HFF-Myc (cell line): ENCODE measurements at regions not wholly inside any gene's neighbourhood (a gene's known extent, or its start where the extent isn't known, plus 50 kb on each side); places are given as distances from the start of the nearest gene placed in this dataset.

Experiments used
- DNase-seq: peaks from one replicate; pipeline ENCODE4 v3.0.0-alpha.2; 2011; ENCODE audit warnings: low read depth; ENCODE audit errors: extremely low read depth
- H3K4me3 ChIP-seq: replicated peaks from 2 replicates; pipeline ENCODE4 v1.5.1; 2011; ENCODE audit warnings: low read depth, mild to moderate bottlenecking, control low read depth, low read length
- TF ChIP-seq, protein P1 (sequence below): IDR thresholded peaks from 2 replicates; pipeline ENCODE4 v1.5.1; 2012; ENCODE audit warnings: mild to moderate bottlenecking, low read depth, low read length, control low read depth; ENCODE audit errors: missing control alignments

DNA sequence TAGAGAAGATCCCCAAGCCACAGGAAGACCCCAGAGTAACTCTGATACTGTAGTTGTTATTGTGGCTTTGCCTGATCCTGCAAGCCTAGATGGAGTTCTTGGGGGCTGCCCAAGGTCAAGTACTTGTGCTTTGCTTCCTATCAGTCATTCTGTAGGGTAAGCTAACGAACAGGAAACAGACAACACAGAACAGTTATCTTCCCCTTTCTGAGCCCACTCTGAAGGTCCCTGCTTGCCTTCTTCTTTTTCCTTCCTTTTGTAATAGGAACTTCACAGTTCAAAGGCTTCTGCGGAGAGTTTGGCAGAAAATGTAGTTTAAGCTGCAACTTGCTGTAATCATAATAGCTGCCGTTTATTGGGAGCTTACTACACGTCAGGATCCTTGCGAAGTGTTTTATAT, 494.1 kb upstream of the ERCC4 start:
- no peak overlapping the region for H3K4me3 ChIP-seq
- TF ChIP-seq, protein P1, sequence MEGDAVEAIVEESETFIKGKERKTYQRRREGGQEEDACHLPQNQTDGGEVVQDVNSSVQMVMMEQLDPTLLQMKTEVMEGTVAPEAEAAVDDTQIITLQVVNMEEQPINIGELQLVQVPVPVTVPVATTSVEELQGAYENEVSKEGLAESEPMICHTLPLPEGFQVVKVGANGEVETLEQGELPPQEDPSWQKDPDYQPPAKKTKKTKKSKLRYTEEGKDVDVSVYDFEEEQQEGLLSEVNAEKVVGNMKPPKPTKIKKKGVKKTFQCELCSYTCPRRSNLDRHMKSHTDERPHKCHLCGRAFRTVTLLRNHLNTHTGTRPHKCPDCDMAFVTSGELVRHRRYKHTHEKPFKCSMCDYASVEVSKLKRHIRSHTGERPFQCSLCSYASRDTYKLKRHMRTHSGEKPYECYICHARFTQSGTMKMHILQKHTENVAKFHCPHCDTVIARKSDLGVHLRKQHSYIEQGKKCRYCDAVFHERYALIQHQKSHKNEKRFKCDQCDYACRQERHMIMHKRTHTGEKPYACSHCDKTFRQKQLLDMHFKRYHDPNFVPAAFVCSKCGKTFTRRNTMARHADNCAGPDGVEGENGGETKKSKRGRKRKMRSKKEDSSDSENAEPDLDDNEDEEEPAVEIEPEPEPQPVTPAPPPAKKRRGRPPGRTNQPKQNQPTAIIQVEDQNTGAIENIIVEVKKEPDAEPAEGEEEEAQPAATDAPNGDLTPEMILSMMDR, result no peak
- no peak for DNase-seq

- H3K4me3 ChIP-seq, result no peak overlapping the region
- DNase-seq, result no peak
- TF ChIP-seq, protein P1, result no peak
These were observed 493.7 kb upstream of the ERCC4 start for GRCh38 chr16:13426269-13426668.

DNA sequence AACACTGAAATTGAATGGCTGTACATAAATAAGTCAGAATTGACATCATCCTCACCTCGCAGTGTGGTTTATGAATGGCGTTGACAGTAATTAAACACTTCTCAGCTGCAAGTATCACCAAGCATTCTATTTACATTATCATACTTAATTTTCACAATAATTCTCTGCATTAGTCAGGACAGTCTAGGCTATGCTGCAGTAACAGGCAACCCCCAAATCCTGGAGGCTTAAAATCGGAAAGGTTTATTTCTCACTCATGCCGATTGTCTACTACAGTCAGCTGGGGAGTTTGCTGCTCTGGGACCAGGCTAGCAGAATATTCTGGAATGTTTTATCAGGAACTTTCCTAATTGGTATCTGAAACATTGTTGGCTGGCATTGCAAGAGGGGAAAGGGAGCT, 493.2 kb upstream of the ERCC4 start:
- TF ChIP-seq, protein P1, result no peak
- DNase-seq, result no peak
- H3K4me3 ChIP-seq, result no peak overlapping the region

DNA sequence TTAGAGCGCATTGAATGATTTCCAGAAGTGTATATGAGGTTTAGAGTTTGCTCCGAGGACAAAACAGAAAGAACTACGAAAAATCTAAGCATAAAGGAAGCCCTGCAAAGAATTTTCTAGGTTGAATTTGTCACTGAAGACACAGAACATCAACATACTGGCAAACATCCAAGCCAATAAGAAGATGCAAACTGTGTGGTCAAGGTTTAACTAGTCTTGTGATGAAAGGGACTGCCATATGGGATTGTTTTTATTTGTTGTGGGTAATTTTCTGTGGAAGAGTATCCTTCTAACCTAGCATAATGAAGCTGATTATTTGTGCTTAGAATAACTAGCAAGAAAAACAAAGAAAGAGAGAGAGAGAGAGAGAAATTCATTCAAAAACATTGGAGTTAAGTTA, 492.0 kb upstream of the ERCC4 start:
- TF ChIP-seq, protein P1, result no peak
- DNase-seq, result no peak
- H3K4me3 ChIP-seq, result no peak overlapping the region

DNA sequence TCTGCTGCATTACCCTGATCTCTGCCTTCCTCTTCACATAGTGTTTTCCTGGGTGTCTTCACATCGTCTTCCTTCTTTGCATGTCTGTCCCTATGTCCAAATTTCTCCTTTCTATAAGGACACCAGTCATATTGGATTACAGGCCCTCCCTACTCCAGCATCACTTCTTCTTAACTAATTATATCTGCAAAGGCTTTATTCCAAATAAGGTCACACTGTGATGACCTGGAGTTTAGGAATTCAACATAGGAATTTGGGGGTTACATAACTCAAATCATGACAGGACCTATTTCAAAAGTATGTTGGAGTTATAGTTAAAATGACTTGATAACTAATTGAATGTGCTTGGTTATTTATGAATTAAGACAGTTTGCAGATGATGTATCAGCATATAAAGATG, 490.5 kb upstream of the ERCC4 start:
- H3K4me3 ChIP-seq, result no peak overlapping the region
- no peak for DNase-seq
- TF ChIP-seq, protein P1, result no peak

DNA sequence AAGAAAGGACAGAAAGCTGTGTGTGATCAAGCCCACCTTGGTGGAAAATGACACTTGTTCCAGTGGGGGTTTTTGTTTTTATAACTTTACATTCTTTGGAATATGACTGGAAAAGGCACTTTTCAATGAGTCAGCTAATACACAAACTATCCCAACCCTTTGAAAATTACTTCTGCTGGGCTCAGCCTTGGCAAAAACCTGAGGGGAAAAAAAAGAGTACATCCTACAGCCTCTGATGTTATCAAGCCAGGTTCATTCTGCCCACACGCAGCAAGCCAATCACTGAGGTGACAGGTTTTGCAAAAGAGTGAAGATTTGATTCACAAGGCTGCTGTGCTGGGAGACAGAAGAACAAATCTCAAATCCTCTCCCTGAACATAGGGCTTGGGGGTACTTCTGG, 484.5 kb upstream of the ERCC4 start:
- H3K4me3 ChIP-seq, result no peak overlapping the region
- TF ChIP-seq, protein P1, result no peak
- no peak for DNase-seq

DNA sequence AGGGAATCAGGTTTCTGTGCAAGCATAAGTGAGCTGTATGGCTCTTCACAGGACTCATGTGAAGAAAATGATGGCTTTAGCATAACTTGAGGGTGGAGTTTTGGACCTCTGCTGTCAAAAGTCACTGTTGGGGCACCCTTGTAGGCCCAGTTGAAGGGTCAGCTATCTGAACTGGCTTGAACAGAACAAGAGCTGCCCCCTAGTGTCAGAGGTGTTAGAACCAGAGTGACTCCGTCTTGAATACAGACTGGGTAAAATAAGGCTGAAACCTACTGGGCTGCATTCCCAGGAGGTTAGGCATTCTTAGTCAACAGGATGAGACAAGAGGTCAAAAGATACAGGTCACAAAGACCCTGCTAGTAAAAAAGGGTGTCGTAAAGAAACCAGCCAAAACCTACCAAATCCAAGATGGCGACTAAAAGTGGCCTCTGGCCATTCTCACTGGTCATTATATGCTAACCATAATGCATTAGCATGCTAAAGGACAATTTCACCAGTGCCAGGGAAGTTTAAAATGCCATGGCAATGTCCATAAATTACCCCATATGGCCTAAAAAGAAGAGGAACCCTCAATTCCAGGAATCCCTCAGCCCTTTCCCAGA, 484.0 kb upstream of the ERCC4 start:
- no peak overlapping the region for H3K4me3 ChIP-seq
- DNase-seq, result no peak
- TF ChIP-seq, protein P1, result no peak
